Keratinocyte (primary cell): ENCODE measurements at regions not wholly inside any gene's neighbourhood (a gene's known extent, or its start where the extent isn't known, plus 50 kb on each side); places are given as distances from the start of the nearest gene placed in this dataset.

Experiments used
- DNase-seq: peaks from one replicate; pipeline ENCODE4 v3.0.0-alpha.2; 2011; ENCODE audit warnings: low read depth, missing footprints, low spot score
- FAIRE-seq: peaks from 2 replicates; lab custom pipeline; 2011; peaks lifted over from hg19 to GRCh38; lab: Jason Lieb, UNC
- H2AFZ ChIP-seq: 2 replicates; pipeline ENCODE4 v1.6.0; 2012; ENCODE audit warnings: low read length, control low read depth, inconsistent platforms; ENCODE audit not compliant: control insufficient read depth
- H3K27ac ChIP-seq: 2 replicates; pipeline ENCODE4 v1.5.1; 2011; ENCODE audit warnings: low read length; ENCODE audit not compliant: control insufficient read depth, insufficient read depth
- H3K27me3 ChIP-seq: 3 replicates; pipeline ENCODE4 v1.6.0; 2011; ENCODE audit warnings: low read length; ENCODE audit not compliant: control insufficient read depth, insufficient read depth; ENCODE audit errors: extremely low read depth
- H3K36me3 ChIP-seq, 2 experiments: 2 replicates in 1 of 2; 3 replicates in 1 of 2; pipeline ENCODE4 v1.5.1; 2011; ENCODE audit warnings: low read length in 2 of 2, mild to moderate bottlenecking in 1 of 2; ENCODE audit not compliant: control insufficient read depth in 2 of 2, insufficient read depth in 2 of 2; ENCODE audit errors: extremely low read depth in 1 of 2
- H3K4me1 ChIP-seq: 3 replicates; pipeline ENCODE4 v1.5.1; 2011; ENCODE audit warnings: low read length; ENCODE audit not compliant: control insufficient read depth, insufficient read depth; ENCODE audit errors: extremely low read depth
- H3K4me2 ChIP-seq: 3 replicates; pipeline ENCODE4 v1.6.0; 2011; ENCODE audit warnings: low read depth, low read length; ENCODE audit not compliant: control insufficient read depth, insufficient read depth; ENCODE audit errors: extremely low read depth
- H3K4me3 ChIP-seq, 3 experiments: fragments of 200-600 bp in 1 of 3; sonication (generic) in 1 of 3; 2 replicates in 2 of 3; 3 replicates in 1 of 3; pipeline ENCODE4 v1.5.1; 2011 to 2016; ENCODE audit warnings: low read length in 3 of 3, mild to moderate bottlenecking in 3 of 3, control low read depth in 2 of 3, inconsistent platforms in 1 of 3, low read depth in 1 of 3, mixed read lengths in 1 of 3, mixed run types in 1 of 3, moderate library complexity in 1 of 3; ENCODE audit not compliant: control insufficient read depth in 2 of 3, insufficient read depth in 2 of 3; ENCODE audit errors: extremely low read depth in 1 of 3
- H3K79me2 ChIP-seq: 2 replicates; pipeline ENCODE4 v1.6.0; 2012; ENCODE audit warnings: low read length; ENCODE audit not compliant: control insufficient read depth, insufficient read depth
- H3K9ac ChIP-seq: 3 replicates; pipeline ENCODE4 v1.6.0; 2011; ENCODE audit warnings: low read length; ENCODE audit not compliant: control insufficient read depth, insufficient read depth; ENCODE audit errors: extremely low read depth
- H3K9me1 ChIP-seq: 3 replicates; pipeline ENCODE4 v1.6.0; 2011; ENCODE audit warnings: low read length; ENCODE audit not compliant: control insufficient read depth, insufficient read depth; ENCODE audit errors: extremely low read depth
- H3K9me3 ChIP-seq: 2 replicates; pipeline ENCODE4 v1.5.1; 2012; ENCODE audit warnings: low read depth, low read length; ENCODE audit not compliant: control insufficient read depth
- H4K20me1 ChIP-seq: 3 replicates; pipeline ENCODE4 v1.6.0; 2011; ENCODE audit warnings: low read length; ENCODE audit not compliant: control insufficient read depth, insufficient read depth; ENCODE audit errors: extremely low read depth
- CTCF ChIP-seq, 3 experiments: IDR thresholded peaks in 1 of 3; conservative IDR thresholded peaks in 1 of 3; optimal IDR thresholded peaks in 1 of 3; 2 replicates in 2 of 3; 3 replicates in 1 of 3; pipeline versions ENCODE3 to v1.5.1; 2011; ENCODE audit warnings: low read length in 3 of 3, mild to moderate bottlenecking in 3 of 3, moderate library complexity in 2 of 3, control low read depth in 1 of 3, inconsistent platforms in 1 of 3; ENCODE audit not compliant: insufficient read depth in 2 of 3; ENCODE audit errors: extremely low read depth in 1 of 3
- EZH2 ChIP-seq: IDR thresholded peaks from one replicate; pipeline ENCODE4 v1.6.1; 2012; ENCODE audit warnings: inconsistent platforms, mild to moderate bottlenecking, low read length, moderate library complexity
- dilution Hi-C: fragments of 300-500 bp; cut with MboI; formaldehyde crosslinking; loops from one replicate; pipeline ENCODE4 v1.7.0; 2020; ENCODE audit warnings: low sequenced_read_pairs; ENCODE audit not compliant: extremely low pct_ligation_motif_present

- no peak overlapping the region for H3K9ac ChIP-seq
- H3K4me3 ChIP-seq: no peak overlapping the region
- no peaks in the 10 kb centered on the region for H4K20me1 ChIP-seq
- TF ChIP-seq CTCF (optimal IDR thresholded peaks at IDR 0.05 in 1 of 3, IDR thresholded peaks at IDR 0.05 in 1 of 3, conservative IDR thresholded peaks at IDR 0.05 in 1 of 3; ENCODE audit: extremely low read depth in 1 of 3, insufficient read depth in 2 of 3, low read length in 3 of 3): no peak
- TF ChIP-seq EZH2: no peak
- H2AFZ ChIP-seq: no peak overlapping the region
- dilution Hi-C loops: no loop called here
- FAIRE-seq (no peak), DNase-seq (no peak)
- H3K4me2 ChIP-seq: no peak overlapping the region
- H3K79me2 ChIP-seq: no peaks in the 10 kb centered on the region
- H3K9me1 ChIP-seq: no peaks in the 10 kb centered on the region
- H3K9me3 ChIP-seq: no peaks in the 10 kb centered on the region
- no peaks in the 10 kb centered on the region for H3K36me3 ChIP-seq
- H3K4me1 ChIP-seq: peaks cover 15% of the 10 kb centered on the region
- H3K27ac ChIP-seq: no peak overlapping the region
- no peaks in the 10 kb centered on the region for H3K27me3 ChIP-seq
Observed at GRCh38 chr15:31217566-31218270, 108.9 kb upstream of the KLF13 start.

GRCh38 chr15:31219221-31219620 lies 107.4 kb upstream of the KLF13 start:
- Histone ChIP-seq H3K27ac (no peak overlapping the region), H2AFZ (no peak overlapping the region), H3K4me2 (no peak overlapping the region), H3K4me3 (no peak overlapping the region), H3K9me1 (no peaks in the 10 kb centered on the region), H3K36me3 (no peaks in the 10 kb centered on the region), H3K79me2 (no peaks in the 10 kb centered on the region), H3K9me3 (no peaks in the 10 kb centered on the region), H3K9ac (no peak overlapping the region), H4K20me1 (no peaks in the 10 kb centered on the region), H3K27me3 (peaks cover 4% of the 10 kb centered on the region), H3K4me1 (peaks cover 15% of the 10 kb centered on the region)
- FAIRE-seq (no peak), DNase-seq (no peak)
- dilution Hi-C loops: no loop called here
- TF ChIP-seq CTCF (optimal IDR thresholded peaks at IDR 0.05 in 1 of 3, IDR thresholded peaks at IDR 0.05 in 1 of 3, conservative IDR thresholded peaks at IDR 0.05 in 1 of 3; ENCODE audit: extremely low read depth in 1 of 3, insufficient read depth in 2 of 3, low read length in 3 of 3) (no peak), EZH2 (no peak)
